Effector CD4-positive, alpha-beta T cell (primary cell): ENCODE measurements at regions not wholly inside any gene's neighbourhood (a gene's known extent, or its start where the extent isn't known, plus 50 kb on each side); places are given as distances from the start of the nearest gene placed in this dataset.
"Not testable (repeated sequence)": the region's sequence is repeated elsewhere in the genome, so short reads cannot be mapped to it uniquely, and the experiment has no call there.

ENCODE experiments used
- DNase-seq: peaks from one replicate; pipeline ENCODE4 v3.0.0-alpha.2; 2020

DNA sequence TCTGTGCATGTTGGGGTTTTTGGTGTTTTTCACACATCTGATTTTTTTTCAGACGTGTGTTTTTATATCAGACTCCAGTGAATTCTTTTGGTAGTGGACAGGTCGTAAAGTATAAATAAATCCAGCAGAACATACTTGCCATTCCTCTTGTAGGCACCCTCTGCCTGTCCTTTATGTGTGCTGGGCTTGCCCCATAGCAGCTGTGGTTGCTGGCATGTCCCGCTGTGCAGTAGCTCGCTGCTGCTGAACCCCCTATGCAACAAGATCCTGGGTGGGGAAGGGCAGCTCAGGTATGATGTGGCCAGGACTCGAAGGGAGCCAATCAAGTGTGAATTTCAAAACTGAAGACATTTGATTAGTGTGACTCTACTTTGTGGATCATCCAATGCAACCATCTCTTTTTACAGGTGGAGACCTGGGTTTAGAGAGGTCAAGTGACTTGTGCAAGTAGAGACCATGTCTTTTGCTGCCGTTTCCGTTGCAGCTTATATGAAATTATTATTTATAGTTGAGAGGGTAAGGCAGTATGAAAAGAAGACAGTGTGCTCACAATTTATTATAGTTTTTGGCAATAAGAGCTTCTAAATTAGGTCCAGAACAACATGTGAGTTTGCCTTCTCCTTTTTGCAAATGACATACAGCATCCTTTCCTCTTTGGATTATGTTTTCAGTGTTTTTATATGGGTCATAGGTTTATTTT, 350.8 kb upstream of the C2CD4B start:
- no peak for DNase-seq

DNA sequence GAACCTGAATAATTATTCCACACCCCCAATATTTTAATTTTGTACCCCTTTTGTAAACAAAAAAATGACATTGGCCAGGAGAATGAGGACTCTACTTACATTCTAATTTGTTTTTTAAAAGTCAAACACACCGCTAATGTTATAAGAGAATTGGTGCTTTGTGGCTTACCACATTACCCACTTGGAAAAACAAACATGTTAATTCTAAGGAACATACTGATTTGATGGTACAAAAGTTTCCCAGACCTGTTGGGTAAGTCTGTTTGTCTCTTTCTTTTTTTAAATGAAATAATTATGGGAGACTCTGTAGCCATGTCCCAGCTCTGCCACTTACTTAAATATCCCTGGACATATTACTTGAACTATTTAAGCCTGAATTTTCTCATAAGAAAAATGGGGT, 352.5 kb upstream of the C2CD4B start:
- no peak for DNase-seq

DNA sequence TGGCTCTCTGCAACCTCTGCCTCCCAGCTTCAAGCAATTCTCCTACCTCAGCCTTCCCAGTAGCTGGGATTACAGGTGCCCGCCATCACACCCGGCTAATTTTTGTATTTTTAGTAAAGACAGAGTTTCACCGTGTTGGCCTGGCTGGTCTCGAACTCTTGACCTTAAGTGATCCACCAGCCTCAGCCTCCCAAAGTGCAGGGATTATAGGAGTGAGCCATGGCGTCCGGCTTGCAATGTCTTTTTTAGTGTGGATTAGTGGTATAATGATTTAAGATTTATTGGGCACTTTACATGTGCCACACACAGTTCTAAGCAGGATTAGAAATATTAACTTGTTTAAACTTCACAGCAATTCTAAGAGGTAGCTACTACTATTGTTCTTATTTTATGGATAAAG, 353.6 kb upstream of the C2CD4B start:
- DNase-seq, result not testable (repeated sequence)

DNA sequence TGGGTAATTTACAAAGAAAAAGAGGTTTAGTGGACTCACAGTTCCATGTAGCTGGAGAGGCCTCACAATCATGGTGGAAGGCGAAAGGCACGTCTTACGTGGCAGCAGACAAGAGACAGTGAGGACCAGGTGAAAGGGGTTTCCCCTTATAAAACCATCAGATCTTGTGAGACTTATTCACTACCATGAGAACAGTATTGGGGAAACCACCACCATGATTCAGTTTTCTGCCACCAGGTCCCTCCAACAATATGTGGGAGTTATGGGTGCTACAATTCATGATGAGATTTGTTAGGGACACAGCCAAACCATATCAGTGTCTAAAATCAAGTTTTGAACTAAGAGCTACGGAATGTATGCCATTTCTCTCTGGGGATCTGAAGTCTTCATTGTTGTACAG, 354.8 kb upstream of the C2CD4B start:
- DNase-seq, result no peak

DNA sequence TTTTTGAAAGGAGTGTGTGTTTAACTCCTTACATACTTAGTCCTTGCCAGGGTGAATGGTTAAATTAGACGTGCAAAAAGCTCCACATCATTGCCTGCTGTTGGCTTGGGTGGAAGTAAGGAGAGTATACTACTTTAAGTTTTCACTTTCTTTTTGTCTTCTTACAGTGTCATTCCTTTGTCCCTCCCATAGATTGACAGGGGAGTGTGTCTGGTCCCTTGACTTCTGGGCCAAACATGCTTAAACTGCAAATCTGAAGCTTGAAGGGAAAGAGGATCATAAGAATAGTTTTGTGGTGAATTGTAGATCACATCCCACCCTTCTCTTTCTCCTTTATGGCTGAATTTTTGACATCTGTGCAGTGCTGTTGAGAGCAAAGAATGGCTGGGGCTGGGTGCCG, 355.8 kb upstream of the C2CD4B start:
- DNase-seq, result no peak

DNA sequence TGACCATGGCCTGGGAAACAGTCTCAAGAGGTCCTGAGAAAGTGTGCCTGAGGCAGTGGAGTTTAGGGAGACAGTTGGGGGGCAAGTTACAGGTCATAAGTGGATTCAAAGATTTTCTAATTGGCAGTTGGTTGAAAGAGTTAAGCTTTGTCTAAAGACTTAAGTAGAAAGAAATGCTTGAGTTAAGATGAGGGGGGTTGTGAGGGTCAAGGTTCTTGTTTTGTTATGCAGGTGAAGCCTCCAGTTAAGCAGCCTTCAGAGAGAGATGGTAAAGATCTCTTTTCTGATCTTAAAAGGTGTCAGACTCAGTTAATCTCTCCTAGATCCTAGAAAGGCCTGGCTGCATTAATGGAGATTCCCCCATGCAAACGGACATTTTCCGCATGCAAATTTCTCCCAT, 356.3 kb upstream of the C2CD4B start:
- DNase-seq, result no peak

DNA sequence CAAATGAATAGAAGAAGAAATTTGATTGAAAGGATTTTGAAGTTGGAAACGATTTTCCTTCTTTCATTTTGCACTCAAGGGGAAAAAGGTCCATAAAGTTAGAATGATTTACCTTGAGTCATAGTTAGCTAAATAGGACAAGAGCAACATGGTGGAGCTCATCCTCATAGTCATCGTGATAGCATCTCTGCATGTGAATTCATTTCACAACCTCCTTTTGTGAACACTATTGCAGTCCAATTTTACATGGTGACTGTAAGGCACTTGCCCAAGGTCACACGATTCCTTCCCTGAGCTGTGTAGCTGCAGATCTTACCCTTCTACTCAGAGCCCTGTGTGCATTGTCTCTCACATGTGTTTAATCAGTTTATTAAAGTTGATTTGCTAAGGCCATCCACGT, 359.8 kb upstream of the C2CD4B start:
- no peak for DNase-seq

DNA sequence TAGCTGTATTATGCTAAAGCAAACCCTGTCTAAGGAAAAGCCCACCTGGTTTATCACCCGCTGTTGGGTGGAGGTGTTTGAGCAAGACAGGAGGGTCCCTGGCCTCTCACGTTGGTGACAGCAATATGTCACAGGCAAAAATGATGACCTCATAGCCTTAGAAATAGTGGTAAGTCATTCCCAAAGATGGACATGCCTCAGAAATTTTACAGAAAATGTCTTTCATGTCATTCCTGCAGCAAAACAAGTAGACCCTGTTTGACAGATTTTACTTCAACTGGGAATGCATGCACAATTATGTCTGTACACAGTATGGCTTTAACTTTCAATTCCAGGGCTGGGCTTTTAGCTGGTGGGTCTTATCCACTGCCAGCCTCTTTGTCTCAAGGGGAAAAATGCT, 362.3 kb upstream of the C2CD4B start:
- no peak for DNase-seq

DNA sequence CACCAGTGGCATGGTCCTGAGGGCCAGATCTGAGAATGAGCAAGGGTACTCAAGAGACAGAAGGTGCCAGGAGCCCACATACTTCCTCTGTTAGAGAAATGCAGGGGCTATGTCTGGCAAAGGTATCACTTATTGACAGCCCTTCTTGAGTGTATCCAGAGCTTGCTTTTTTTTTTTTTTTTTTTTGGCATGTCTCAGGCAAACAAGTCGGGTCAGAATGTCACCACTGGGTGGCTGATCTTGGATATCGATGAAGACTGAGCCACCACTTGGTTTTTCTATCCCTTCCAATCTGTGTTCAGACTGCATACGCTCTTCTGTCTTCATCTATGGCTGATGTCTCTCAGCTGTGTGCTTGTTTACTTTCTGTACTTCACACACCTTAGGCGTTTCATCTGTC, 363.4 kb upstream of the C2CD4B start:
- no peak for DNase-seq

DNA sequence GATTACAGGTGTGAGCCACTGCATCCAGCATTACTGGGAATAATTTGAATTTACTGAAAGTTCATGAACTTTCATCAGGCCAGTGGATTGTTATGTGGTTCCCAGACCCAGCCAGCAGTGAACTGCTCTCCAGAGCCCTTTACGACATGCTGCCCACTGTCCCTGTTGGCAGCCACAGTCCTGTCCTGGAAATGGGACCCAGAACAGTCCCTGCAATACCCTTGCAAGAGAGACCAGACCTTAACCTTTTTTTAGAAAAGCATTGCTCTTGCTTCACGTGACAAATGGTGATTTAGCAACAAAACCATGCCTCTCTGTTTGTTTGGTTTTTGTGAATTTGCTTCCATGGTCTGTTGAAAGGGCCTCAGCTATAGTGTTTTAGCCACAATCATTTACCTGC, 367.3 kb upstream of the C2CD4B start:
- no peak for DNase-seq

DNA sequence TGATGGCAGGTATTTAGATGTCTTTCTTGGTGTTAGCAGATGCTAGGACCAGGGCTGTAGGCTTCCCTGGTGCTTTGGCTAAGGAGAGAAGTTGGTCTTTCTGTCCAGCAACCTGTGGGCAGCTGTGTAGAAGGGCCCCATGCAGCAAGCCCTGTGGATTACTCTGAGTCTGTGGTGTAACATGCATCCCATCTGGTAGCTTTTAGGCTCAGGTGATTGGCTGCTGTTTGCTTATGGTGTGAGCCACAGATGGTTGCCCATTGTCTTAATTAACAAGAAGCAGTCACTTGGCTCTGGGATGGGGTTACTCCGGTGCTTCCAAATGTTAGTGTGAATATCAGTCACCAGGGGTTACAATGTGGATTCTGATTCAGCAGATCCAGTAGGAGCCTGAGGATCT, 368.6 kb upstream of the C2CD4B start:
- DNase-seq, result no peak

DNA sequence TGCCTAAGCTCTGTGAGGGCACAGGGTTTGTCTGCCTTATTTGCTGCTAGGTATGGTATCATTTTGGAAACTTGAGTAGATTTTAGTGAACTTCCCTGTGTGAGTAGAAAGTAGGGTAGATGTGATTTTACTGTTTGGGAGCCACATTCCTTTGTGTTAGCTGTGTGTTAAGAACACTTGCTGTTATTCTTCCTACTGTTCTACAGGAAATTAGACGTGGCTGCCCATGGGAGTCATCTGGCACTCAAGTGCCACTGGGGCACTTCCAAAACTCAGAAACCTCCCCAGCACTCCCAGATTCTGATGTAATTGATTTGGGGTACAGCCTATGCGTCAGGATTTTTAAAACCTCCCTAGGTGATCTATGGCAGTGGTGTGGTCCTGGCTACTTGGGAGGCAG, 369.9 kb upstream of the C2CD4B start:
- no peak for DNase-seq

DNA sequence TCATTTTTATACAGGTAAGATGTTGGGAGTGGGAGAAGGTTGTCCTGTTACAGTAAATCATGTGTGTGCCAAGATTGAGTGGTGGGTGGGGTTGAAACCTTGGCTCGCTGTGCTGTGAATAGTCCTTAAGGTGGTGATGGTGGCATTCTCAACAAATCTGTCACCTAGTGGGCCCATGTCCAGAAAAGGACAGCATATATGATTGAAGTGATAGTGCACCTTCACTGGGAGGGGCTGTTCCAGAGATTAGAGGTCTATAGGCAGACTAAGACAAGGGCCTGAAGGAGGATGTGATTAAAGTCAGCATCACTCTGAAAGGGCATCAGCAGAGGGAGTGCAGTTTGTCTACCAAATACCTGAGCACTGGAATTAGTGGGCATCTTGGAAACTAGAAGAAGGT, 374.2 kb upstream of the C2CD4B start:
- no peak for DNase-seq

DNA sequence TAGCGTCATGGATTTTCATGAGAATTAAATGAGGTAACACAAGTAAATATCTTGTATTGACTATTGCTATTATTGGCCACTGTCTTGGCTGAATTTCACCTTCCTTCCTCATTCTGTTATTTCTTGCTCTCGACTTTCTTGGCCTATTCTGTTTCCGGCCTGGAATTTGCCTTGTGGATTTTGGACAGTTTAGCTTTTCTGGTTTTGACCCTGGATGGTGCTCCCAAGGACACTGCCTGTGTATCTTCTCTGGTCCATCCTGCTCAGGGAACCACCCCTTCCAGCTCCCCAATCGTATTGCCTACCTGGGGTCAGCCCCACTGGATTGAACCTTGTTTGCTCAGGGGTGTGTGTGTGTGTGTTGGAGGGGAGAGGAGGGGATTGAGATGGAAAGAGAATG, 376.2 kb upstream of the C2CD4B start:
- DNase-seq, result no peak

DNA sequence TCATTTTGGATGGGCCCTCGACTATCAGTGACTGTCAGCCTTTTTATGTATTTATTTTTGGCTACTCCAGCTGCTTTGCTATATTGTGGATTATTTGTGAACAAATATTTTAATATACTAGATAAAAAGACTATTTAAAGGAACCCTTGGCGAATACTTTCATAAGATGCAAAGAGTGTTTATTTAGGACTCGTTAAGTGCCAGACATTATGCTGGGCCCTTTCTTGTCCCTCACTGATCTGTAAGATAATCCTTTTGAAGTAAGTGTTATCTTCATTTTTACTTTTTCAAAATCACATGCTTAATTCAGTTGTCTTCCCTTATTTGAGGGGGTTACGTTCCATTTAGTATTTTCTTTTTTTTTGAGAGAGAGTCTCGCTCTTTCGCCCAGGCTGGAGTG, 376.8 kb upstream of the C2CD4B start:
- DNase-seq, result no peak

DNA sequence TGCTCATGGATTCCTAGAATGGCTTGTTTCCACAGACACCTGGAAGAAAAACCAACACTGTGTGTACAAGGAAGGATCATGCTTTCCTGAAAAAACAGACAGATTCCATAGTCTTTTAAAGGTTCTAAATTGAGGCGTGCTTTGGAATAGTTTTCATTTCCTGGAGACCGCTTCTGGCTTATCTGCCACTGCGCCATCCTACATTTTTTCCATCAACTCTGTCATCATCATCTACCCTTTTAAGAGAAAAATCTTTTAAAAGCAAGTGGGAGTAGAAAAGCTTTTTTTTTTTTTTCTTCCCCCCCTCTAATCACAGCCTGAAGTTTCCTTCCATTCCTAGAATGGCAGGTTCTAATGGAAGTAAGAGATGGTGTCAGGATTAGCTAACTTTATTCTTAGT, 379.4 kb upstream of the C2CD4B start:
- DNase-seq, result no peak

DNA sequence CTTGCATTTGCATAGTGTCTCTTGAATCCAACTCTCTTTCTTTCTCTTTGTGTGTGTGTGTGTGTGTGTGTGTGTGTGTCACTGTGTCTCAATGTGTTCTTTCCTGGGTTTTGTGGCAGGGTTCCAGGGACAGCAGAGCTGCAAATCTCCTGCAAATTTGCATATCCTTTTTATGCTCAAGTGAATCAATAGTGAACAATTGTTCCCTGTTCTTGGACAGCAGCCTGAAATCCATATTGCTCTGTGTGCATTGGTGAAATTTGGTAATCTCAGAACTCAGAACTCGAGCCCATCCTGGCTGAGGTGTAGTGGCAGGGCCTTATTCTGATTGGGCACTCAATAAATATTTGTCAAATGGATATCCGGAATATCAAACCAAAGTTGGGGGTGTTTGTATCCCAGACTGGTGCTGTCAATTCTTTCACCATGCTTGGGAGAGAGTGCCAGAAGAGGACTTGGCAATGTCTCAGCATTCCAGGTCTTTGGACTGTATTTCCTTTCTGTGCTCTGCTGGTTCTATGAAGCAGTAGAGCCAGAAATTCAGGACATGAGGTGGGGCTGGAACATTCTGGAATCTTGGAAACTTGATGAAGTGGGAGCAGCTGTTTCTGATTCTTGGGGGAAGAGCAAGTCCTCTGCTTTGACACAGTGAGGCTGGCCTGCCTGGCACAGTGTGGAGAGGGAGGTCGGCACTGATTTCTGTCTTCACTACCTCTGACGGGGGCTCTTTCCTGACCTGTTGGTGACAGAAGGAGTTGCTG, 380.6 kb upstream of the C2CD4B start:
- no peak for DNase-seq

DNA sequence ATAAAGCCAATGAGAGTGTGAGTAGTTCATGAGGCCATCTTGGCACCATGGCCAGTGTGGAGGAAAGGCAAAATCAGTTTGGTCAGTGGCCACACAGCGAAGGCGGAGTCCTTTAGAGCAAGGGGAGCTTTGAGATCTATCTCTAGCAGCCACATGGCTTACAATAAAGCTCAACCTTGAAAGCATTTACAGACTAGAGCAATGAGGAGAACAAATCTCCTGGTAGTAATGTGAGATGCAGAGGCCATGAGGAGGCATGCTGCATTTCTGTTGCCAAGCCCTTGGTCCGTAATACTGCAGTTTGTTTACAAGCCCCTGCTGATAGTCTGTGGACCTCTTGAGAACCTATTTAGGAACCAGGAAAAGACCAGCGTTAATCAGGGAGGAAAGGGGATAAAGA, 381.5 kb upstream of the C2CD4B start:
- no peak for DNase-seq

DNA sequence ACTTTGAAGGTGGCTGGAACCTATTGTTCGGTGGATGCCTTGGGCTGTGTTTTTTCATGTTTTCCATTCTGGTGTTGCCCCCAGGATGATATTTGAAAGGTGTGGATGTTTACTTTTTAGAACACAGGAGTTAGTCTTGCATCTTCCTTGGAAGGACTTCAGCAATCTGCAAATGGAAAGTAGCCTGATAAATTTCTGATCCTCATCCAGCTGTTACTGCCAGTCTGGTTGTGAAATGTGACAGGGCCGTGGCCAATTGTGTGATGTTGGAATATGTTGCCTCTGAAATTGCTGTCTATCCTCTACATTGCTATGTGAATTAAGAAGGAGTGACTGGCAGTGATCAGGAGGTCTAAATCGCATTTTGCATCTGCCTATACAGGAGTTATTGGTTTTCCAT, 382.5 kb upstream of the C2CD4B start:
- no peak for DNase-seq

DNA sequence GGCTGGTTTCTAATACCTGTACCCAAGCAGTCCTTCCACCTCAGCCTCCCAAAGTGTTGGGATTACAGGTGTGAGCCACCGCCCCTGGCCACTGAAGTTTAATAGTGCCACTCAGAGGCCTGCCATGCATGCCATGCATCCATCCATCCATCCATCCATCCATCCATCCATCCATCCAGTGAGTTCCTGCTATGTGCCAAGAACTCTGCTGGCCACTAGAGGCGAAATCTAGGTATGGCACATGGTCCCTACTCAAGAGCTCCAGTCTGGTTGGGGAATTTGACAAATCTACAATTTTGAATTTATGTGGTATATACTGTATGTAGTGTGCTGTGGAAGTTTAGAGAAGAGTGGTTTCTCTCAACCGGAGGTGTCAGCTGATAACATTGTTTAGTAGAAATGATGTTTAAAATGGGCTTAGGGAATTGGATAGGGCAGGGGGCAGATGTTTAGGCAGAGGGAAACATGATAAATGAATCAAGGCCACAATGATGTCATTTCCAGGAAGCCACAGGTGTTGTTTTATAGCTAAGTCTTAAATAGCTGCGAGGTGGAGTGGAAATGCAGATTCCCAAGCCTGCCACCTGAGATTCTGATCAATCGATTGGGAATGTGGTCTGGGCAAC, 384.4 kb upstream of the C2CD4B start:
- no peak for DNase-seq

DNA sequence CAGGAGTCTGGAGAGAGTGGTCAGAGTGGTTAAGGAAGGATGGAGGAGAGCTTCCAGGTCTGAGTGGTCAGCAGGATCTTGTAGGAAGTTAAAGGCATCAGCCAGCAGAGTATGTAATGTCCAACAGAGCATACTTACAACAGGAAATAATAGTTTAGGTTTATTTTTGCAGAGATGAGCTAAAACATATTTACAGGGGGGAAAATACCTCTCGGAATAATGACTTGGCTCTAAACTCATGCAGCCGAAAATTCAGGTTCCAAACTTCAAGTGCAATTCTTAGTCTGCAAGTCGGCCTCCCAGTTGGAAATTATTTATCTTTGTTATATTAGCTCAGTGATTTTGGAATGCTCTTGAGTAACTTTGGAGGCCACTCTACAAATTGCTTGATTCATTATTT, 385.0 kb upstream of the C2CD4B start:
- DNase-seq, result no peak

DNA sequence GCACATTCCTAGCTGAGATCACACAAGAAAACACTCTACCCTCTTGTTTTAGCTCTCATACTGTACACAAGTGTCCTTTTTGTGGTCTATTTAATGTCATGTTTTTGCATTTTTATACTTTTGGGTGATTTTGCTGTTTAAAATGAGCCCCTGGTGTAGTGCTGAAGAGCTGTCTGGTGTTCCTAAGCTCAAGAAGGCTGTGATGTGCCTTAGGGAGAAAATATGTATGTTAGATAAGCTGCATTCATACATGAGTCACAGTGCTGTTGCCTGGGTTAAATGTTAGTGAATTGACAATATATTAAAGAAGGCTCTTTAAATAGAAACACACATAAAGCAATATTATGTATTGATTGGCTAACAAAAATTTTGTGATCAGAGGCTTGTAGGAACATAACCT, 387.4 kb upstream of the C2CD4B start:
- DNase-seq, result no peak

DNA sequence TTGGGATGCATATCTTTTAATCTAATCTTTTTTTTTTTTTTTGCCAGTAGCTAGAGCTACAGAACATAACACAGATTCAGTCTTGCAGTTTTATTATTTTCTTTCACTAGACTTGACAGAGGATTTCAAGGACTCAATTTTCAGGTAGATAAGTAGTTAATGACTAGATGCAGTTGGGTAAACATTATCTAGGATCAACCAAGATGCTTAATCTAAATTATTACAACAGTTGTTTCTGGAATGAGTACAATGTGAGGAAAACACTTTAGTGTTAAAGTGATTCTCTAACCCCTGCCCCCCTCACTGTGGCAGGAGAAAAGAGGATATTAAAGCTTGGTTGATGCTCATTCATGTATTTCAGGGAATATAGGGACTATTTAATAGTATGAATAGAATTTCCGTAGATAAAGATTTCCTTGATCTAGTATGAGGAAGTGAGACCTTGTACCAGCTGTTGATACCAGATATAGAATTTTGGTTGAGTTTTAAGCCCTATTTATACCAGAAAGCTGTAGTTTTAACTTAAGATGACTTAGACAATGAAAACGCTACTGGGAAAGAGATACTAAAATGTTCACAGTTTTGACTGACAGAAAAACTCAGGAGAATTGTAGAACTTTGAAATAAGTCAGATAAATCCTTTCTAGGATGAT, 389.0 kb upstream of the C2CD4B start:
- no peak for DNase-seq
